Stimulated activated CD4-positive, alpha-beta T cell treated with anti-CD3 and anti-CD28 coated beads, Interleukin-2, amount 100 ng/mL, for 48 hours (primary cell): ENCODE measurements at regions not wholly inside any gene's neighbourhood (a gene's known extent, or its start where the extent isn't known, plus 50 kb on each side); places are given as distances from the start of the nearest gene placed in this dataset.

Source experiments
- DNase-seq, 2 donors: peaks; one replicate each; pipeline ENCODE4 v3.0.0-alpha.2; 2020

GRCh38 chr2:120921457-120921856, 185.8 kb downstream of the GLI2 start:
- DNase-seq: no peak

- no peak for DNase-seq
These were observed 187.1 kb downstream of the GLI2 start for GRCh38 chr2:120922571-120923332.

- DNase-seq: no peak
These were observed 187.8 kb downstream of the GLI2 start for GRCh38 chr2:120923426-120923825.

- no peak for DNase-seq
These were observed 189.3 kb downstream of the GLI2 start for GRCh38 chr2:120924924-120925323.

GRCh38 chr2:120926463-120927264, 191.0 kb downstream of the GLI2 start:
- no peak for DNase-seq

GRCh38 chr2:120927265-120927628, 191.6 kb downstream of the GLI2 start:
- no peak for DNase-seq

GRCh38 chr2:120929829-120930228, 194.2 kb downstream of the GLI2 start:
- DNase-seq: no peak

GRCh38 chr2:120930236-120930635, 194.6 kb downstream of the GLI2 start:
- DNase-seq: no peak

- no peak for DNase-seq
These were observed 195.2 kb downstream of the GLI2 start for GRCh38 chr2:120930864-120931263.

- DNase-seq: no peak
These were observed 196.8 kb downstream of the GLI2 start for GRCh38 chr2:120932472-120932871.

- no peak for DNase-seq
These were observed 197.2 kb downstream of the GLI2 start for GRCh38 chr2:120932881-120933280.

GRCh38 chr2:120933693-120934573, 198.3 kb downstream of the GLI2 start:
- no peak for DNase-seq

GRCh38 chr2:120934574-120935338, 199.1 kb downstream of the GLI2 start:
- DNase-seq: no peak

- no peak for DNase-seq
These were observed 200.0 kb downstream of the GLI2 start for GRCh38 chr2:120935339-120936313.

GRCh38 chr2:120936476-120937334, 201.0 kb downstream of the GLI2 start:
- DNase-seq: no peak

GRCh38 chr2:120937686-120938044, 202.0 kb downstream of the GLI2 start:
- DNase-seq: no peak

GRCh38 chr2:120938045-120938771, 202.5 kb downstream of the GLI2 start:
- DNase-seq: no peak

- no peak for DNase-seq
These were observed 204.1 kb downstream of the GLI2 start for GRCh38 chr2:120939595-120940318.

GRCh38 chr2:120940319-120940696, 204.6 kb downstream of the GLI2 start:
- DNase-seq: no peak
